ENCODE measurements at regions not wholly inside any gene's neighbourhood (a gene's known extent, or its start where the extent isn't known, plus 50 kb on each side); places are given as distances from the start of the nearest gene placed in this dataset.

- TF ChIP-seq CTCF (IDR thresholded peaks at IDR 0.05; ENCODE audit: low read length) (no peak), EZH2phosphoT487 (IDR thresholded peaks at IDR 0.05; ENCODE audit: low read length) (no peak), EZH2 (optimal IDR thresholded peaks at IDR 0.05; ENCODE audit: low read depth, low read length) (no peak)
Measured at GRCh38 chr20:24784607-24785006, 164.5 kb upstream of the CST7 start.
